GM18951 (cell line): ENCODE measurements at regions not wholly inside any gene's neighbourhood (a gene's known extent, or its start where the extent isn't known, plus 50 kb on each side); places are given as distances from the start of the nearest gene placed in this dataset.

Experiments
- POLR2A ChIP-seq: IDR thresholded peaks from 4 replicates; pipeline ENCODE4 v1.6.1; 2011; ENCODE audit warnings: mild to moderate bottlenecking; ENCODE audit not compliant: insufficient read length, insufficient read depth; ENCODE audit errors: extremely low read depth
- in situ Hi-C: fragments of 300-500 bp; cut with MboI; formaldehyde crosslinking; loops from one replicate; pipeline ENCODE4 v1.12.0; 2022; ENCODE audit warnings: low sequenced_read_pairs, mixed read lengths, inconsistent platforms; ENCODE audit not compliant: unreplicated experiment

- in situ Hi-C loops = no loop called here
- no peak for TF ChIP-seq POLR2A
These were observed 654.5 kb upstream of the ID2 start for GRCh38 chr2:8027387-8027786.

GRCh38 chr2:8028036-8028435, 653.8 kb upstream of the ID2 start:
- in situ Hi-C loops = no loop called here

GRCh38 chr2:8028436-8028835, 653.4 kb upstream of the ID2 start:
- in situ Hi-C loops = no loop called here
- TF ChIP-seq POLR2A = no peak

More at GRCh38 chr2:8028036-8028435, 653.8 kb upstream of the ID2 start:
- TF ChIP-seq POLR2A = no peak

GRCh38 chr2:8028981-8029380, 652.9 kb upstream of the ID2 start:
- in situ Hi-C loops = no loop called here
- no peak for TF ChIP-seq POLR2A

- no peak for TF ChIP-seq POLR2A
- in situ Hi-C loops = no loop called here
These were observed 651.1 kb upstream of the ID2 start for GRCh38 chr2:8030573-8031303.

GRCh38 chr2:8031370-8031769, 650.5 kb upstream of the ID2 start:
- TF ChIP-seq POLR2A = no peak
- in situ Hi-C loops = no loop called here

GRCh38 chr2:8033546-8034096, 648.2 kb upstream of the ID2 start:
- TF ChIP-seq POLR2A = no peak
- in situ Hi-C loops = no loop called here

GRCh38 chr2:8036366-8036765, 645.5 kb upstream of the ID2 start:
- in situ Hi-C loops = no loop called here
- no peak for TF ChIP-seq POLR2A

- in situ Hi-C loops = no loop called here
- no peak for TF ChIP-seq POLR2A
These were observed 642.1 kb upstream of the ID2 start for GRCh38 chr2:8039732-8040131.

GRCh38 chr2:8043295-8043694, 638.6 kb upstream of the ID2 start:
- in situ Hi-C loops = no loop called here
- no peak for TF ChIP-seq POLR2A

- in situ Hi-C loops = no loop called here
- no peak for TF ChIP-seq POLR2A
These were observed 637.7 kb upstream of the ID2 start for GRCh38 chr2:8044046-8044594.

- in situ Hi-C loops = no loop called here
- TF ChIP-seq POLR2A = no peak
These were observed 636.7 kb upstream of the ID2 start for GRCh38 chr2:8045081-8045614.

GRCh38 chr2:8046849-8047248, 635.0 kb upstream of the ID2 start:
- TF ChIP-seq POLR2A = no peak
- in situ Hi-C loops = no loop called here

GRCh38 chr2:8049176-8049575, 632.7 kb upstream of the ID2 start:
- in situ Hi-C loops = no loop called here
- TF ChIP-seq POLR2A = no peak
